ENCODE measurements at regions not wholly inside any gene's neighbourhood (a gene's known extent, or its start where the extent isn't known, plus 50 kb on each side); places are given as distances from the start of the nearest gene placed in this dataset.
"Not testable (repeated sequence)": the region's sequence is repeated elsewhere in the genome, so short reads cannot be mapped to it uniquely, and the experiment has no call there.

- not testable (repeated sequence) for TF ChIP-seq CTCF (conservative IDR thresholded peaks at IDR 0.05); EZH2 (IDR thresholded peaks at IDR 0.05; ENCODE audit: low read depth)
These were observed 774.9 kb upstream of the RAB6C start for GRCh38 chr2:129204581-129204980.
